ENCODE measurements at regions not wholly inside any gene's neighbourhood (a gene's known extent, or its start where the extent isn't known, plus 50 kb on each side); places are given as distances from the start of the nearest gene placed in this dataset.
"Not testable (repeated sequence)": the region's sequence is repeated elsewhere in the genome, so short reads cannot be mapped to it uniquely, and the experiment has no call there.

DNA sequence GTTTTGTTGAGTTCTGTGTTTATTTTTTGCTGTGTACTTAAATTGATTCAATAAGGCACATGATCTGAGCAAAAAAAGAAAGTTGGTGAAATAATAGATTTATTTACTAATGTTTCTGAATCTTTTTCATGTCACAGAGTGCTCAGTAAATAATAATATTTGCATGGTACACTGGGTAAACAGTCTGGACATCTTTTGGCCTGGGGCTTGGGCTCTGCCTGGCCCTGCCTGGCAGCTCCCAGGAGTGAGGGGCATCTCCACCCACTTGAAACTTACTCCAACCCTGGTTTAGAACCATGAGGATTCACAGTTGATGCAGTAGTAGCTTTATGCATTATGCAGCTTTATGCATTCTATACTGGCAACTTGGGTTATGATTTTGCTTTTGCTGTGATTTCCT lies 124.2 kb upstream of the SLC4A4 start:
- DNase-seq: no peak

GRCh38 chr4:71216316-71216959 lies 122.4 kb upstream of the SLC4A4 start:
- DNase-seq: no peak

DNA sequence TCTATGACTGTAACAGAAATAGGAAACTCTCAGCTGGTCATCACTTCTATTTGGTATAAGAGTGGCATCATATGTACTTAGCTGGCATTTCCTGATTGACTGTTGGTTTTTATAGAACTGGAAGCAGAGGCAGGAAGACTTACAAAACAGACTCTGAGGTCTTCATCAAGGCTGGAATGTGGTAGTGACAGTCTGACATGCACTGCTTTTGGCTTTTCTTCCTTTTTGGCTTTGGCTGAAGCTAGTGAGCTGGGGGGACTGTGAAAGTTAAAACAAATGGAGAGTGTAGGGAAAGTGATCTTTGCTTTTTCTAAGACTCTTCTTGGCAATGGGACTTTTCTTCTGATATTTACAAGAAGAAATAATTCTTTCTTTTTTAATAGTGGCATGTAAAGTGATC lies 121.1 kb upstream of the SLC4A4 start:
- DNase-seq: no peak

- not testable (repeated sequence) for DNase-seq
Observed at GRCh38 chr4:71220848-71221247, 118.0 kb upstream of the SLC4A4 start.

DNA sequence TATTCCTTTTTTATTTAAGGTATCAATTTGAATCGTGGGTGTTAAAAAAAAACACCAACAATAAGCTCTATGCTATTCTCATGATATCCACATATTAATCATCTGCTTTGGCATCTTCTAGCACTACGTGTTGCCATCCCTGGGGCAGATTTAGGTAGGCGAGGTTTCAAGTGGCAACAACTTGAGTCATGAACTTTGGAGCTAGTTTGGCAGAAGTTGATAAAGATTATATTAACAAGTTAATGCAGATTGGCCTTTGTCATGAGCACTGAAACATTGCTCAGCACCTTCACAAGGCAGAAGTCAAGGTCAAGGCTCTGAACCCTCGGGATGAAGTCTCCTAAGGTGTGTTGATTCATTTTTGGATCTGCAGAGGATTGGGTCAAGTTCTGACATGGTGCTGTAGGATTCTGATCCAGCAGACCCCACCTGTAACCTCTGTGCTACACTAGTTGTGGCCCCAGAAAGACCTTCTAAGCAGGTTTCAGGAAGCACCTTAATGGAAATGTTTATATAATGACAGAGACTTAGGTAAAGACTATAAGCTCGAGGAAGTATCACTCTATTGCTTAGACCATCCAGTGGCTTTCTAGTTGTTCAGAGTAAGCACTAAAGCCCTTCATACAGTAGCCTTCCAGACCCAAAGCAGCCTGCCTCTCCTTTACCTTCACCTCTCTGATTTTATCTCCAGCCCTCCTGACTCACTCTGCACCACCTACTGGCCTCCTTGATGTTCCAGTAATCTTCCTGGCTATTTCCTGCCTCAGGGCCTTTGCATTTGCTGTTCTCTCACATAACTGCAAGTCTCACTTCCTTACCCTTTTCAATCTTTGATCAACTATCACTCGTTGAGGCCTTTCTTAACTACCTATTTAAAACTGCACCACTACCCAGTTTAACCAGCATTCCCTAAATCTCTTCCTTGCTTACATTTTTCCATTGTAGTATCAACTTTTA lies 117.0 kb upstream of the SLC4A4 start:
- no peak for DNase-seq

GRCh38 chr4:71222661-71223060 lies 116.2 kb upstream of the SLC4A4 start:
- DNase-seq: no peak

DNA sequence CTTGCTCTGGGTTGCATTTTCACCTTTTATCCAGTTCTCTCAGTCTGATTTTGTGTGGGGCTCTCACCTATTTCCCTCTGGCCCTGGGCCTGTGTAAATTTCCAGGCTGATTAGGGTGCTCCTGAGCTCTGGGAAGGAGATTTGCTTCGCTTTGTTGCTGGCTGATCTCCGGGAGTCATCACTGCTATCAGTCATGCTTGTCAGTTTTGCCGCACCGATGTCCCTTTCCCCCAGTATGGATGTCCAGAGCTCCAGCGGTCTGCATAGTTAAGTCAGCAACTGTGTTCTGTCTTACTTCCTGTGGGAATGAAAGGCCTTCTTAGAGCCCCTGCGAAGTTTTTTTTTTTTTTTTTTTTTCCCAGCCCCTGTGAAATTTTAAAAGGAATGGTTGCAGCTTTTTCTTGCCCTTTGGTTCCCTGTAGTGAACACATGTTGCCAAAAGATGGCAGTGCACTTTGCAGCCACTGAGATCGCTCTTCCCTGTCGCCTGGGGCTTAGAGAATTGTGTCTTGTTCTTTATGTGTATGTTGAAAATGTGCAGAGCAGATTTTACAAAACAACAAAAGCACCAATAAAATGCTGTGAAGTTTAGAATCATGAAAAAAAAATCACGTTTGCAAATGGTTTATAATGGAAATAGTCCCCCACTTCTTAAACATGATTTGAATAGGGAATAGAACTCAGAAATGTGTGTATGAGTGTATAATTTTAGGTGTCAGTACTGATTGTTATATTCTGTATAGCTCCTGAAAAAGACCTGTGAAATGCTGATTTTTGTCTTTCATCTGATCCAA lies 109.1 kb upstream of the SLC4A4 start:
- no peak for DNase-seq

GRCh38 chr4:71230271-71231128 lies 108.3 kb upstream of the SLC4A4 start:
- no peak for DNase-seq

- no peak for DNase-seq
Observed at GRCh38 chr4:71231129-71232055, 107.4 kb upstream of the SLC4A4 start.

DNA sequence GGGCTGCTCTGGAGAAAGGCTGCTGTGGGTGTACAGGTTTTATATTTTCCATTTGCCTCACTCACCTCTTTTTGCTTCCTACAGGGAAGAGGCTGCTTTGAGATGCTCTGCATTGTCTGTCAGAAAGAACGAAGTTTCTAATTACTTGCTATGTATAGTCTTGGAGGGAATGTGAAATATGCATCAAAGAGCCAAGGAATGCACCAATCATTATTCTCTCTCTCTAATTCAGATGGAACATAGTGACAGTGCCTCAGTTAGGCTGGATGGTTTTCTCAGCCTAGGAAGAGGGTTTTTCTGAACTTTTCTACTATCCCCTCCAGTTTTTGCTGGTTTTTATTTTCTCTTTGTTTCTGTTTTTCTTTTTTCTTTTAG lies 106.8 kb upstream of the SLC4A4 start:
- no peak for DNase-seq

- no peak for DNase-seq
Observed at GRCh38 chr4:71232846-71233245, 106.0 kb upstream of the SLC4A4 start.

DNA sequence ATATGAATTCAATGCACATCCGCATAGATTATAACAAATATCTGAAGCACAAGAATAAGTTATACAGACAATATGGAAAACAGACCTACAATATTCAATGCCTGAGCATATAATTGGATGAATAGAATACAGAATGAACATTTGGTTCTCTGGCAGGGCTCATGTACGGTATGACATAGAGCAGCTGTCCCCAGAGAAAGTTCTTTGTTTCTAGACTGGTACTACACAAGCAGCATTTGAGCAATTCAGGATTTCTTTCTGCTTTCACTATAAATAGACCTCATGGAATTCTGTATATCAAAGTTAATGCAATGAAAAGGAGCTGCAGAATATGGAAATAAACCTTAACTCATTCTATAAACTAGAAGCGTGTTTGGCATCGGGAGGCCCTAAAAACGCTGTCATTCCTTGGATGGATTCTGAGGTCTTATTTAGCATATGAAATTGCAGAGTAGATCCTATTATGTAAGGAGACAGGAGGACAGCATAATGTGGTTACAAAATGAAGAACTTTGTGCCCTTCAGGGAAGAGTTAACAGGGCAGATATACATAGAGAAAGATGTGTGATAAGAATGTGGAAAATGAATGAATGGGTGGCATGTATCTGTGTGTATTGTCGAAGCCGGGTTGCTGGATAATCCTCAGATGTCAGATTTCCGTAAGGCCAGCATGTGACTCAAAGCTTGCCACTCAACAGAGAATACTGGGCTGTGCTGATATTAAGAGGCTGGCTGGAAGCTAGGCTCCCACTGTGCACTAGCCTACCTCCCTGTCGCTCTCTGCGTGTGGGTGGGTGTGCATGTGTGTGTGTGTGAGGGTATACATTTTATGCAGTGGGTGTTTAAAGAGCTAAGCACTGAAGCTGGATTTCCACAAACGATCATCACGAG lies 103.3 kb upstream of the SLC4A4 start:
- no peak for DNase-seq

GRCh38 chr4:71236226-71236625 lies 102.6 kb upstream of the SLC4A4 start:
- no peak for DNase-seq

DNA sequence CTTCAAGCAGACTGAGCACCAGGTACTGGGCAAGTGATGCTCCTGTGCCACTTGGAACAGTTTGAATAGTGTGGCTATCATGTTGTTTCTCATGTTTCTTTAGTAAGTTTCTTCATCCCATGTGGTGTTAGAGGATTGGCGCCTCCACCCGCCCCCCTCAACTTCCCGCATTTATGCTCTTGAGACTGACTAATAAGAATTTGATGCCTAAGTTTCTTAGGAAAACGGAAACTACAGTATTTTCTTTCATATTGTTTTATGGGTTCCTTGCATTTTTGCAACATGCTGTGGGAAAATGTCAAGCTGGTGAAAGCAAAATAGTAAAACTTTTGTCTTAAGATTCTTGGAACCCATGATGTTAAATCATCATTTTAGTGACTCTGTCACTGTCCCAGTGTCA lies 101.2 kb upstream of the SLC4A4 start:
- DNase-seq: no peak

DNA sequence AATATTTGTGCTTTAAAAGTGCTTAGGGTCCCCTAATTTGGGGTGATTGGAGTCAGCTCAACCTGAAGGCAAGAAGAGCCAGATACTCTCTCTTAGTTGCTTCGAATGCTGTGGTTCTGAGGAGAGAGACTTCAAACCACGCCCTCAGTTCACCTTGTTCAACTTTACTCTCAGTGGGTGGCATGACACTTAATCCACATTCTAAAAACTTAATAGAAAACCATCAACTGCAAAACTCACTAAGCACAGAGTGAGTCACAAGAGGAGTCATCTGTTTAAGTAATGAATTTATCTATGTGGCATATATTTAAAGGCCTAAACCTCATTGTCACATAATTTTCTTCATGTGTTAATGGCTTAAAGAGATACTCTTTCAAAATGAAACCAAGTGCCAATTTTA lies 99.5 kb upstream of the SLC4A4 start:
- no peak for DNase-seq

- no peak for DNase-seq
Observed at GRCh38 chr4:71240094-71240493, 98.7 kb upstream of the SLC4A4 start.

DNA sequence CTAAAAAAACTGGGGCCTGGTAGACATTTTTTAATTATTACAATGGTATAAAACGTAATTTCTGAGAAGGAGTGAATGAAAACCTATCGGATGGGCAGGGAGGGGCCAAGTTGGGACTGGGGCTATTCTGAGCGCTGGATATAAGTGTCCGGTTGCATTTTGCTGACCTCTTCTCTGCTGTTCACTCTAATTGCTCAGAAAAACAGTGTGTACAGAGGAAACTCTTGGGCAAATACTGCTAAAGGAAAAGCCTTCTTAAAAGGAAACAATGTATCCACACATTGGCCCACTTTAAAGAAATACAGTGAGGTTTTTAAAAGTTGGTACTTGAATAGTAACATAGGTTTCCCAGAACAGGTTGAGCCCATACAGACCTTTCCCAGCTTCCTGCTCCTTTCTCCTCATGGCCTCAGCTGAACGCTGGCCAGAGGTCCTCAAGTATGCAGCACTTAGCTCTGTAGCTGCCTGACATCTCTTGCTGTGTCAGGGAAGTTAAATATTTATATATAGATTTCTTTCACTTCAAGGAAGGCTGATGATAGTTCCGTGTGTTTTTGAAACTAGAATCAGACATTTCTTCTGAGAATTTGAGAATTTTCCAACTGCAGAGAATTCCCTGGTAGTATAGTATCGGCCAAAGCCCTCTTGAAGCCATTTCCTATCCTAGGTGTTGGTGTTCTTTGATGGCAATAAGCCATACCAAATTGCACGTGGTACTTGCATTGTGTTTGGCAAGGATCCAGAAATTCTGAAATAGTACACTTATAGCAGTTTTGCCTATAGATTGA lies 97.1 kb upstream of the SLC4A4 start:
- DNase-seq: no peak

DNA sequence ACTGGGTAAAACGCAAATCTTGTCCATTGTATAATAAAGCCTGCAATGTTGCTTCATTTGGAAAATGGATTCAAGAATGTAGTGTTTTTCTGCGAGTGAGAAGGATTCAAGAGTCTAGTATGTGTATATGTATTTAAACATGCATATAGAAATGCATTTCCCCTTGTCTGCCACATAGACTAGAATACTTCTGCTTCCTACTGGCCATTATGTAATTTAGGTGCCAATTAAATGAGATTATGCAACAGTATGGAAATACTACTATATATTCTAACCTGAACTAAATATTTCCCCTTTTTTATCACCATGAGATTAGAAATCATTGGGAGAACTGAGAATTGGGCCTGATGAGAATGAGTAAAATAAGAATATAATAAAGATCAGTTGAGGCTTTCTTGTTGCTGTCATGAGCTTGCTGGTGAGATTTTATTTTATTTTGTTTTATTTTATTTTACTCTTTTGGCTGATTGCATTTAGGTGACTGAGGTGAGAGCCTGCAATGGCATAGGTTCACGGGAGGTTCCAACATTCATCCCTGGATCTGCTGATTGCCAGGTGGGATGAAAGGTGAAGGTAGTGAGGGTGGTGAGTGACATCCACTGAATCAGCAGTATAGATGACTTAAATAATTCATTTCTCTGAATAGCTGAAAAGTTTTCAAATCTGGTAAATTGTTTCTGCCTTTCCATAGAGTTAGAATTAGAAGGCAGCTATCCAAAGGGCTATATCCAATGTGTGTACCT lies 95.6 kb upstream of the SLC4A4 start:
- DNase-seq: no peak

DNA sequence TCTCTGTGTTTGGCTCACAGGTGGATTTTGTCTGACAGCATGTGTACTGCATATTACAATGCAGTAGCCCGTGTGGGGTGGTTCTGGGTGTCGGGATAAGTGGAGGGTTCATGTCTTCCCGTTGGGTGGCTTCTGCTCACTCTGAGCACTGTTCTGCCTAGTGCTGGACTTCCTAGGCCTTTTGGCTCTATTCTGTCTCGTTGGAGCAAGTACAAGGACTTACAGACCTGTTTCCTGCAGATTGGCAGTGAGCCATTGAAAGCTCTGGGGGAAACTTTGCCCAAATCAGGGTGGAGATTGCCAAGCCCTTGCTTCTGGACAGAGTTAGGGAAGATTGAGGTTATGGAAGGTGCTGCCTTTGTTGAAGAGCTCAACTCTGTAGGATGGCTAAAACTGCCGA lies 91.1 kb upstream of the SLC4A4 start:
- DNase-seq: no peak
